Ovary (tissue), 3 donors: ENCODE measurements at regions not wholly inside any gene's neighbourhood (a gene's known extent, or its start where the extent isn't known, plus 50 kb on each side); places are given as distances from the start of the nearest gene placed in this dataset.

Experiments used
- CTCF ChIP-seq, 3 donors: fragments of 450-650 bp in 2 of 3; fragments of 200-600 bp in 1 of 3; IDR thresholded peaks; one replicate each; pipeline versions ENCODE4 v1.5.1 to v1.8.0; 2016 to 2022; ENCODE audit warnings: antibody characterized with exemption in 3 of 3, mild to moderate bottlenecking in 1 of 3
- EP300 ChIP-seq: sonication (generic); formaldehyde crosslinking; IDR thresholded peaks from one replicate; pipeline ENCODE4 v1.6.1; 2017; ENCODE audit warnings: antibody characterized with exemption
- POLR2A ChIP-seq: fragments of 450-650 bp; IDR thresholded peaks from one replicate; pipeline ENCODE4 v1.6.1; 2017; ENCODE audit warnings: antibody characterized with exemption, mild to moderate bottlenecking, moderate library complexity
- donor health status: DM: no; HTN: no; CAD: no.

DNA sequence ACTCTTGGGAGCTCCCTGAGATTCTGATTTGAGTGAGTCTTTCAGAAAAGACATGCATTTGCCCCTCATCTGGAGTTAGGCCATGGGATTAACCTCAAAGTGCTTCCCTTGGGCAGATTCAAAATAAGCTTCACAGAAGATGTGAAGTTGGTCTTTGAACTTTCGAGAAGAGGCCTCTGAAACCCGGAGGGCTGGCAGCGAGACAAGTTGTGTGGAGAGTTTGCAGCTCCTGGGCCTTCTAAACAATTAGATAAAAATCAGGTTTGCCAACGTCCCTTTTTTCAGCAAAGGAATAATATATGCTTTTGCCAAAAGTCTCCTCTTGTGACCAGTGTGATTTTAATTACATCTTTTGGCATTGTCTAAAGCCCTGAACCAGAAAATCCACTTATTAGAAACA, 489.7 kb downstream of the SOX11 start:
- TF ChIP-seq CTCF (IDR thresholded peaks at IDR 0.05) (no peak), POLR2A (no peak), EP300 (no peak)
